NB4 (cell line): ENCODE measurements at regions not wholly inside any gene's neighbourhood (a gene's known extent, or its start where the extent isn't known, plus 50 kb on each side); places are given as distances from the start of the nearest gene placed in this dataset.

Source experiments
- MYC ChIP-seq: IDR thresholded peaks from 2 replicates; pipeline ENCODE4 v1.6.1; 2011; ENCODE audit warnings: low read depth, low read length
- POLR2A ChIP-seq: IDR thresholded peaks from 2 replicates; pipeline ENCODE4 v1.6.1; 2011; ENCODE audit warnings: mild to moderate bottlenecking; ENCODE audit not compliant: insufficient read length; ENCODE audit errors: extremely low read depth
- TF ChIP-seq, protein P1 (sequence below): IDR thresholded peaks from one replicate; pipeline ENCODE4 v1.5.1; 2012; ENCODE audit warnings: low read depth, low read length

DNA sequence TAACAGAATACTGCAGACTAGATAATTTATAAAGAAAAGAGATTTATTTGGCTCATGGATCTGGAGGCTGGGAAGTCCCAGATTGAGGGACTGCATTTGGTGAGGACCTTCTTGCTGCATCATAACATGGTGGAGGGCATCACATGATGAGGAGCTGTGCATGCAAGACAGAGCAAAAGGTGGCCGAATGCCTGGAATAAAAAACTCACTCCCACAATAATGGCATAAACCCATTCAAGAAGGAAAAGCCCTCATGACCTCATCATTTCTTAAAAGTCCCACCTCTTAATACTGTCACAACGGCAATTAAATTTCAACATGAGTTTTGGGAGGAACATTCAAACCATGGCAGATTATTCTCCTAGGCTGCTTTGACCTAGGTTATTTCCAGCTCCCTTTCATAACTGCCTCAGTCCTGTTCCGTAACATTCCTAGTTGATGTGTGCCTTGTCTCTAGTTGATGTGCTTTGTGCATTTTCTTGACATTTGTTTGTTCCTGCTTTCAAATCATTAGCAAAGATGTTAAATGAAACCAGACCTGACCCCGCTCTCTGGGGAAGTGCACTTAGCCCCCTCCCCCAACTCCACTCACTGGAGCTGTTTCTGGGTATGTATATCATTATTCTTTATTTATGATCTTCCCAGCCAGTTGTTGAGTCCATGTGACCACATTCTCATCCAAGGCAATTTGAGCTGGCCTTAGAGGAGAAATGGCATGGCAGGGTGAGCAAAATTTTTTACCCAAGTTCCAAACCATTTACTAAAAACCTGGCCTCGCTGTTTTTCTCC is 148.5 kb downstream of the GDAP2 start:
- TF ChIP-seq, protein P1, sequence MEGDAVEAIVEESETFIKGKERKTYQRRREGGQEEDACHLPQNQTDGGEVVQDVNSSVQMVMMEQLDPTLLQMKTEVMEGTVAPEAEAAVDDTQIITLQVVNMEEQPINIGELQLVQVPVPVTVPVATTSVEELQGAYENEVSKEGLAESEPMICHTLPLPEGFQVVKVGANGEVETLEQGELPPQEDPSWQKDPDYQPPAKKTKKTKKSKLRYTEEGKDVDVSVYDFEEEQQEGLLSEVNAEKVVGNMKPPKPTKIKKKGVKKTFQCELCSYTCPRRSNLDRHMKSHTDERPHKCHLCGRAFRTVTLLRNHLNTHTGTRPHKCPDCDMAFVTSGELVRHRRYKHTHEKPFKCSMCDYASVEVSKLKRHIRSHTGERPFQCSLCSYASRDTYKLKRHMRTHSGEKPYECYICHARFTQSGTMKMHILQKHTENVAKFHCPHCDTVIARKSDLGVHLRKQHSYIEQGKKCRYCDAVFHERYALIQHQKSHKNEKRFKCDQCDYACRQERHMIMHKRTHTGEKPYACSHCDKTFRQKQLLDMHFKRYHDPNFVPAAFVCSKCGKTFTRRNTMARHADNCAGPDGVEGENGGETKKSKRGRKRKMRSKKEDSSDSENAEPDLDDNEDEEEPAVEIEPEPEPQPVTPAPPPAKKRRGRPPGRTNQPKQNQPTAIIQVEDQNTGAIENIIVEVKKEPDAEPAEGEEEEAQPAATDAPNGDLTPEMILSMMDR, result no peak
- TF ChIP-seq POLR2A (no peak), MYC (no peak)
